Fibroblast of lung (primary cell): ENCODE measurements at regions not wholly inside any gene's neighbourhood (a gene's known extent, or its start where the extent isn't known, plus 50 kb on each side); places are given as distances from the start of the nearest gene placed in this dataset.
A peak's percentile ranks its signal among the peaks of the same experiment; 100 is the strongest.

Experiments used
- DNase-seq, 2 donors: peaks; one replicate each; pipeline versions ENCODE4 v3.0.0 to v3.0.0-alpha.2; 2010; ENCODE audit warnings: low read depth in 2 of 2
- H2AFZ ChIP-seq: 2 replicates; pipeline ENCODE4 v1.5.1; 2012; ENCODE audit warnings: low read length, control low read depth, inconsistent platforms
- H3K27ac ChIP-seq: 2 replicates; pipeline ENCODE4 v1.5.1; 2011; ENCODE audit warnings: low read length, control low read depth; ENCODE audit not compliant: insufficient read depth
- H3K27me3 ChIP-seq: 2 replicates; pipeline ENCODE4 v1.5.1; 2011; ENCODE audit warnings: mild to moderate bottlenecking, low read length; ENCODE audit not compliant: control insufficient read depth, insufficient read depth
- H3K36me3 ChIP-seq: 2 replicates; pipeline ENCODE4 v1.5.1; 2011; ENCODE audit warnings: low read length; ENCODE audit not compliant: control insufficient read depth, insufficient read depth
- H3K4me1 ChIP-seq: 2 replicates; pipeline ENCODE4 v1.5.1; 2011; ENCODE audit warnings: low read length; ENCODE audit not compliant: control insufficient read depth, insufficient read depth; ENCODE audit errors: extremely low read depth
- H3K4me2 ChIP-seq: 2 replicates; pipeline ENCODE4 v1.5.1; 2011; ENCODE audit warnings: low read length, control low read depth; ENCODE audit not compliant: insufficient read depth; ENCODE audit errors: extremely low read depth
- H3K4me3 ChIP-seq, 4 experiments: fragments of 200-600 bp in 1 of 4; sonication (generic) in 1 of 4; replicated peaks in 1 of 4; 2 replicates each; pipeline ENCODE4 v1.5.1; 2011 to 2016; ENCODE audit warnings: low read length in 4 of 4, low read depth in 3 of 4, mild to moderate bottlenecking in 3 of 4, control low read depth in 2 of 4, inconsistent platforms in 1 of 4, mixed read lengths in 1 of 4; ENCODE audit not compliant: insufficient read depth in 1 of 4; ENCODE audit errors: control extremely low read depth in 1 of 4
- H3K79me2 ChIP-seq: 2 replicates; pipeline ENCODE4 v1.5.1; 2012; ENCODE audit warnings: mild to moderate bottlenecking, low read length, inconsistent platforms; ENCODE audit not compliant: control insufficient read depth, insufficient read depth
- H3K9ac ChIP-seq: 2 replicates; pipeline ENCODE4 v1.5.1; 2011; ENCODE audit warnings: mild to moderate bottlenecking, low read length, control low read depth; ENCODE audit not compliant: insufficient read depth
- H3K9me3 ChIP-seq: 2 replicates; pipeline ENCODE4 v1.5.1; 2012; ENCODE audit warnings: low read depth, low read length; ENCODE audit not compliant: control insufficient read depth, insufficient read depth
- H4K20me1 ChIP-seq: 2 replicates; pipeline ENCODE4 v1.5.1; 2011; ENCODE audit warnings: low read length; ENCODE audit not compliant: control insufficient read depth, insufficient read depth; ENCODE audit errors: extremely low read depth
- EZH2 ChIP-seq: IDR thresholded peaks from 2 replicates; pipeline ENCODE4 v1.5.1; 2012; ENCODE audit warnings: low read length, control low read depth, mild to moderate bottlenecking; ENCODE audit errors: missing control alignments
- TF ChIP-seq, protein P1 (sequence below), 2 donors: IDR thresholded peaks in 1 of 2; conservative IDR thresholded peaks in 1 of 2; 1 replicate in 1 of 2; 2 replicates in 1 of 2; pipeline ENCODE4 v1.5.1; 2011 to 2012; ENCODE audit warnings: low read length in 2 of 2, control low read depth in 1 of 2, inconsistent platforms in 1 of 2, low read depth in 1 of 2, mild to moderate bottlenecking in 1 of 2

GRCh38 chr19:28710278-28710677 is 502.7 kb downstream of the UQCRFS1 start:
- peak; percentile 62 to 81 for DNase-seq
- H4K20me1 ChIP-seq = no peaks in the 10 kb centered on the region

DNA sequence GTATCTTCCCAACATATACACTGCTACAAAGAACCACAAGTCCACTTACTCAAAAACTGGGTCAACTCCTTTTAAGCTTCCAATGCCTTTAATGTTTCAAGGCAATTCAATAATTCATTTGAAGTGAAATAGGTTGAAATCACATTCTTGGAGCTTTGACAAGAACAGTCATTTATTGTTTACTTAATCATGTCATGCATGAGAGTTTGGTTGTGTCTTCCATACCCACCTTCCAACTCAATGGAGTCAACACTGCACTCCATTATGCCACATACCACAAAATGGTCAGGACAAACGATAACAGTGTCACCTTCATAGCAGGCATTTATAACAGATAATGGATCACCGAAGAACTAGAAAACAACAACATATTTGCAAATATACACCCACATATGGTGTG is 506.3 kb downstream of the UQCRFS1 start:
- Histone ChIP-seq H3K4me2 (no peak overlapping the region), H3K4me3 (no peak overlapping the region), H3K79me2 (no peaks in the 10 kb centered on the region), H3K27me3 (no peaks in the 10 kb centered on the region), H2AFZ (no peak overlapping the region), H3K36me3 (no peaks in the 10 kb centered on the region), H3K9ac (no peak overlapping the region), H3K9me3 (no peaks in the 10 kb centered on the region), H3K27ac (no peak overlapping the region), H4K20me1 (no peaks in the 10 kb centered on the region), H3K4me1 (no peaks in the 10 kb centered on the region)
- no peak for DNase-seq
- TF ChIP-seq, protein P1, sequence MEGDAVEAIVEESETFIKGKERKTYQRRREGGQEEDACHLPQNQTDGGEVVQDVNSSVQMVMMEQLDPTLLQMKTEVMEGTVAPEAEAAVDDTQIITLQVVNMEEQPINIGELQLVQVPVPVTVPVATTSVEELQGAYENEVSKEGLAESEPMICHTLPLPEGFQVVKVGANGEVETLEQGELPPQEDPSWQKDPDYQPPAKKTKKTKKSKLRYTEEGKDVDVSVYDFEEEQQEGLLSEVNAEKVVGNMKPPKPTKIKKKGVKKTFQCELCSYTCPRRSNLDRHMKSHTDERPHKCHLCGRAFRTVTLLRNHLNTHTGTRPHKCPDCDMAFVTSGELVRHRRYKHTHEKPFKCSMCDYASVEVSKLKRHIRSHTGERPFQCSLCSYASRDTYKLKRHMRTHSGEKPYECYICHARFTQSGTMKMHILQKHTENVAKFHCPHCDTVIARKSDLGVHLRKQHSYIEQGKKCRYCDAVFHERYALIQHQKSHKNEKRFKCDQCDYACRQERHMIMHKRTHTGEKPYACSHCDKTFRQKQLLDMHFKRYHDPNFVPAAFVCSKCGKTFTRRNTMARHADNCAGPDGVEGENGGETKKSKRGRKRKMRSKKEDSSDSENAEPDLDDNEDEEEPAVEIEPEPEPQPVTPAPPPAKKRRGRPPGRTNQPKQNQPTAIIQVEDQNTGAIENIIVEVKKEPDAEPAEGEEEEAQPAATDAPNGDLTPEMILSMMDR (conservative IDR thresholded peaks at IDR 0.05 in 1 of 2, IDR thresholded peaks at IDR 0.05 in 1 of 2; ENCODE audit: low read depth in 1 of 2, low read length in 2 of 2) = no peak
- no peak for TF ChIP-seq EZH2

More at GRCh38 chr19:28710278-28710677, 502.7 kb downstream of the UQCRFS1 start:
- Histone ChIP-seq H3K79me2 (no peaks in the 10 kb centered on the region), H2AFZ (no peak overlapping the region), H3K27me3 (no peaks in the 10 kb centered on the region), H3K9ac (no peak overlapping the region), H3K4me3 (no peak overlapping the region), H3K9me3 (no peaks in the 10 kb centered on the region), H3K27ac (no peak overlapping the region), H3K36me3 (no peaks in the 10 kb centered on the region), H3K4me2 (no peak overlapping the region), H3K4me1 (no peaks in the 10 kb centered on the region)
- TF ChIP-seq EZH2 = no peak
- TF ChIP-seq, protein P1 (conservative IDR thresholded peaks at IDR 0.05 in 1 of 2, IDR thresholded peaks at IDR 0.05 in 1 of 2; ENCODE audit: low read depth in 1 of 2, low read length in 2 of 2) = peak; percentile 29 to 63

DNA sequence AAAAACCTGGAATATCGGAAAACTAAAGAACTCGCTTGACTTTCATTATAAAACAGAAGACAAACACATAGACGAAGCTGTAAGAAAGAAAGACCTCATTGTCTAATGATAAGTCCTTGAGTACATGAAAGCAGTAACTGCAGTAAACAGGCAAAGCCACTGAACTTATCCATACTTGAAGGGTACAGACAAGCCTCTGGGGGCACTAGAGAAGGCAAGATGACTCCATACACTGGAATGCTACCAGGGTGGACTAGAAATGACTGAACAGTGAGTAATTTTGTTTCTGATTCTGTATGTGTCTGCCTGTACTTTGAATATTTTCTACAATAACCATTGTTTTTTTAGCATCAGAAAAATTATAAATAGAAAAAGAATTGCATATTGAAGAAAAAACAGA is 507.9 kb downstream of the UQCRFS1 start:
- no peak overlapping the region for H3K27ac ChIP-seq
- H4K20me1 ChIP-seq = no peaks in the 10 kb centered on the region

More for the DNA sequence above, 507.9 kb downstream of the UQCRFS1 start:
- Histone ChIP-seq H3K9ac (no peak overlapping the region), H3K4me2 (no peak overlapping the region), H3K4me1 (no peaks in the 10 kb centered on the region), H3K36me3 (no peaks in the 10 kb centered on the region), H3K79me2 (no peaks in the 10 kb centered on the region), H2AFZ (no peak overlapping the region), H3K27me3 (no peaks in the 10 kb centered on the region), H3K9me3 (no peaks in the 10 kb centered on the region), H3K4me3 (no peak overlapping the region)
- no peak for TF ChIP-seq EZH2
- TF ChIP-seq, protein P1 (conservative IDR thresholded peaks at IDR 0.05 in 1 of 2, IDR thresholded peaks at IDR 0.05 in 1 of 2; ENCODE audit: low read depth in 1 of 2, low read length in 2 of 2) = peak; percentile 32 to 54
- DNase-seq = peak; percentile 75 to 92
